HepG2 (cell line): ENCODE measurements at regions not wholly inside any gene's neighbourhood (a gene's known extent, or its start where the extent isn't known, plus 50 kb on each side); places are given as distances from the start of the nearest gene placed in this dataset.

Experiments used
- CREM ChIP-seq, 2 experiments: sonication (generic) in 1 of 2; formaldehyde crosslinking in 1 of 2; IDR thresholded peaks; 2 replicates each; pipeline versions ENCODE4 v1.4.0 to v1.6.1; 2016 to 2020; ENCODE audit warnings: antibody characterized with exemption in 1 of 2, mild to moderate bottlenecking in 1 of 2, missing genetic modification reagents in 1 of 2
- GABPA ChIP-seq, 2 experiments: IDR thresholded peaks; 2 replicates each; pipeline ENCODE4 v1.6.1; 2011 to 2016; ENCODE audit warnings: low read depth in 2 of 2, low read length in 1 of 2, missing biosample characterization in 1 of 2, missing genetic modification characterization in 1 of 2
- HDAC2 ChIP-seq: sonication (generic); formaldehyde crosslinking; IDR thresholded peaks from 2 replicates; pipeline ENCODE4 v1.4.0; 2020; ENCODE audit warnings: missing genetic modification reagents
- MIXL1 ChIP-seq: IDR thresholded peaks from 2 replicates; pipeline ENCODE4 v1.6.1; 2016
- NAIF1 ChIP-seq: sonication (generic); formaldehyde crosslinking; IDR thresholded peaks from 2 replicates; pipeline ENCODE4 v1.5.0; 2020; ENCODE audit warnings: mild to moderate bottlenecking, missing genetic modification reagents, borderline replicate concordance
- NR2F1 ChIP-seq, 2 experiments: fragments of 450-650 bp in 1 of 2; formaldehyde crosslinking in 1 of 2; IDR thresholded peaks; 2 replicates each; pipeline versions ENCODE4 v1.5.0 to v1.6.1; 2016 to 2020; ENCODE audit warnings: mild to moderate bottlenecking in 1 of 2, missing compliant biosample characterization in 1 of 2, missing genetic modification reagents in 1 of 2, moderate library complexity in 1 of 2
- NR2F6 ChIP-seq, 2 experiments: IDR thresholded peaks; 2 replicates each; pipeline ENCODE4 v1.6.1; 2016; ENCODE audit warnings: antibody characterized with exemption in 1 of 2, mild to moderate bottlenecking in 1 of 2
- ZNF44 ChIP-seq: sonication (generic); formaldehyde crosslinking; IDR thresholded peaks from 2 replicates; pipeline ENCODE4 v1.5.1; 2020; ENCODE audit warnings: mild to moderate bottlenecking, missing genetic modification reagents
- ZNF788 ChIP-seq: sonication (generic); formaldehyde crosslinking; IDR thresholded peaks from 2 replicates; pipeline ENCODE4 v1.5.0; 2020; ENCODE audit warnings: mild to moderate bottlenecking, missing genetic modification reagents, borderline replicate concordance
- TF ChIP-seq, protein P1 (sequence below): fragments of 450-650 bp; IDR thresholded peaks from 2 replicates; pipeline ENCODE4 v1.6.1; 2017
- TF ChIP-seq, protein P2 (sequence below): sonication (generic); formaldehyde crosslinking; IDR thresholded peaks from 2 replicates; pipeline ENCODE4 v1.4.0; 2020; ENCODE audit warnings: missing genetic modification reagents, low read depth, mild to moderate bottlenecking, borderline replicate concordance
- TF ChIP-seq, protein P3 (sequence below): sonication (generic); formaldehyde crosslinking; IDR thresholded peaks from 2 replicates; pipeline ENCODE4 v1.5.1; 2020; ENCODE audit warnings: mild to moderate bottlenecking, missing genetic modification reagents, borderline replicate concordance
- TF ChIP-seq, protein P4 (sequence below): sonication (generic); formaldehyde crosslinking; conservative IDR thresholded peaks from 2 replicates; pipeline ENCODE4 v1.4.0; 2020; ENCODE audit warnings: missing genetic modification reagents
- TF ChIP-seq, protein P5 (sequence below): sonication (generic); formaldehyde crosslinking; conservative IDR thresholded peaks from 2 replicates; pipeline ENCODE4 v1.4.0; 2020; ENCODE audit warnings: mild to moderate bottlenecking, missing genetic modification reagents, moderate library complexity

DNA sequence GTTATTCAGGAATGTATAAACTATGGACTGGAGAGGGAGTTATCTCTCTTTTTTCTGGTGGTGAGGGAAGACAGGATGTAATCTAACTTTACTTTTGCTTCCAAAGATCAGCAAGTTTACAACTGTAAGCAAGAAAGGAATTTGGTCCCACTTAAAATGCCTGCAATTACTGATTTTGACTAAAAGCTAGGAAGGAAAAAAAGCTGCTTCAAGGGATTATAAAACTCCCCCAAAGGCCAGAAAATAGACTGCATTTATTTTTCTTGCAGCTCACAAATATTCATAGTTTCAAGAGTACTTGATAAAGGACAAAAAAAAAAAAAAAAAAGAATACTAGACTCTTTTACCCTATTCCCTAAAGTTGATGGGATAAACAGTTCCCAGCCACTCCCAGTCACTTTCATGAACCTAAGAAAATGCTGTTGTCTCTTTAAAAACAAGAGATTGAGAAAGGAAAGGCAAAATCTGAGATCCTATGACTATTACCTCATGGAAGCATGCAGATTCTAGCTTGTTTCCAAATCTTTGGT is 128.7 kb upstream of the BMP4 start (continued):
- TF ChIP-seq, protein P1, sequence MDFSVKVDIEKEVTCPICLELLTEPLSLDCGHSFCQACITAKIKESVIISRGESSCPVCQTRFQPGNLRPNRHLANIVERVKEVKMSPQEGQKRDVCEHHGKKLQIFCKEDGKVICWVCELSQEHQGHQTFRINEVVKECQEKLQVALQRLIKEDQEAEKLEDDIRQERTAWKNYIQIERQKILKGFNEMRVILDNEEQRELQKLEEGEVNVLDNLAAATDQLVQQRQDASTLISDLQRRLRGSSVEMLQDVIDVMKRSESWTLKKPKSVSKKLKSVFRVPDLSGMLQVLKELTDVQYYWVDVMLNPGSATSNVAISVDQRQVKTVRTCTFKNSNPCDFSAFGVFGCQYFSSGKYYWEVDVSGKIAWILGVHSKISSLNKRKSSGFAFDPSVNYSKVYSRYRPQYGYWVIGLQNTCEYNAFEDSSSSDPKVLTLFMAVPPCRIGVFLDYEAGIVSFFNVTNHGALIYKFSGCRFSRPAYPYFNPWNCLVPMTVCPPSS: no peak
- TF ChIP-seq NR2F1 (CRISPR knock-in tag; IDR thresholded peaks at IDR 0.05) (no peak), ZNF44 (no peak), MIXL1 (peak; percentile 35; the same call in 1 of the 2 replicates), HDAC2 (no peak), NR2F6 (IDR thresholded peaks at IDR 0.05) (no peak), NR2F6 (CRISPR knock-in tag; IDR thresholded peaks at IDR 0.05) (no peak), NAIF1 (CRISPR knock-in tag) (no peak), CREM (IDR thresholded peaks at IDR 0.05) (0 out of 2 replicates have a peak, but pooled peaks have one; percentile 14), CREM (CRISPR knock-in tag; IDR thresholded peaks at IDR 0.05) (no peak), ZNF788 (CRISPR knock-in tag) (no peak), GABPA (IDR thresholded peaks at IDR 0.05; ENCODE audit: low read depth, low read length) (no peak), GABPA (CRISPR knock-in tag; IDR thresholded peaks at IDR 0.05; ENCODE audit: low read depth) (no peak)
- TF ChIP-seq, protein P2, sequence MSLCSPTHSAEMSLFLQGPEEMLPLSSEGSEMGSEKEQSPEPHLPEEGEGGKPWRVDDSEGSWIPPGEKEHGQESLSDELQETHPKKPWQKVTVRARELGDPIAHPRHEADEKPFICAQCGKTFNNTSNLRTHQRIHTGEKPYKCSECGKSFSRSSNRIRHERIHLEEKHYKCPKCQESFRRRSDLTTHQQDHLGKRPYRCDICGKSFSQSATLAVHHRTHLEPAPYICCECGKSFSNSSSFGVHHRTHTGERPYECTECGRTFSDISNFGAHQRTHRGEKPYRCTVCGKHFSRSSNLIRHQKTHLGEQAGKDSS (CRISPR knock-in tag): no peak
- TF ChIP-seq, protein P3, sequence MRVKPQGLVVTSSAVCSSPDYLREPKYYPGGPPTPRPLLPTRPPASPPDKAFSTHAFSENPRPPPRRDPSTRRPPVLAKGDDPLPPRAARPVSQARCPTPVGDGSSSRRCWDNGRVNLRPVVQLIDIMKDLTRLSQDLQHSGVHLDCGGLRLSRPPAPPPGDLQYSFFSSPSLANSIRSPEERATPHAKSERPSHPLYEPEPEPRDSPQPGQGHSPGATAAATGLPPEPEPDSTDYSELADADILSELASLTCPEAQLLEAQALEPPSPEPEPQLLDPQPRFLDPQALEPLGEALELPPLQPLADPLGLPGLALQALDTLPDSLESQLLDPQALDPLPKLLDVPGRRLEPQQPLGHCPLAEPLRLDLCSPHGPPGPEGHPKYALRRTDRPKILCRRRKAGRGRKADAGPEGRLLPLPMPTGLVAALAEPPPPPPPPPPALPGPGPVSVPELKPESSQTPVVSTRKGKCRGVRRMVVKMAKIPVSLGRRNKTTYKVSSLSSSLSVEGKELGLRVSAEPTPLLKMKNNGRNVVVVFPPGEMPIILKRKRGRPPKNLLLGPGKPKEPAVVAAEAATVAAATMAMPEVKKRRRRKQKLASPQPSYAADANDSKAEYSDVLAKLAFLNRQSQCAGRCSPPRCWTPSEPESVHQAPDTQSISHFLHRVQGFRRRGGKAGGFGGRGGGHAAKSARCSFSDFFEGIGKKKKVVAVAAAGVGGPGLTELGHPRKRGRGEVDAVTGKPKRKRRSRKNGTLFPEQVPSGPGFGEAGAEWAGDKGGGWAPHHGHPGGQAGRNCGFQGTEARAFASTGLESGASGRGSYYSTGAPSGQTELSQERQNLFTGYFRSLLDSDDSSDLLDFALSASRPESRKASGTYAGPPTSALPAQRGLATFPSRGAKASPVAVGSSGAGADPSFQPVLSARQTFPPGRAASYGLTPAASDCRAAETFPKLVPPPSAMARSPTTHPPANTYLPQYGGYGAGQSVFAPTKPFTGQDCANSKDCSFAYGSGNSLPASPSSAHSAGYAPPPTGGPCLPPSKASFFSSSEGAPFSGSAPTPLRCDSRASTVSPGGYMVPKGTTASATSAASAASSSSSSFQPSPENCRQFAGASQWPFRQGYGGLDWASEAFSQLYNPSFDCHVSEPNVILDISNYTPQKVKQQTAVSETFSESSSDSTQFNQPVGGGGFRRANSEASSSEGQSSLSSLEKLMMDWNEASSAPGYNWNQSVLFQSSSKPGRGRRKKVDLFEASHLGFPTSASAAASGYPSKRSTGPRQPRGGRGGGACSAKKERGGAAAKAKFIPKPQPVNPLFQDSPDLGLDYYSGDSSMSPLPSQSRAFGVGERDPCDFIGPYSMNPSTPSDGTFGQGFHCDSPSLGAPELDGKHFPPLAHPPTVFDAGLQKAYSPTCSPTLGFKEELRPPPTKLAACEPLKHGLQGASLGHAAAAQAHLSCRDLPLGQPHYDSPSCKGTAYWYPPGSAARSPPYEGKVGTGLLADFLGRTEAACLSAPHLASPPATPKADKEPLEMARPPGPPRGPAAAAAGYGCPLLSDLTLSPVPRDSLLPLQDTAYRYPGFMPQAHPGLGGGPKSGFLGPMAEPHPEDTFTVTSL (CRISPR knock-in tag): peak; percentile 26; the same call in 1 of the 2 replicates
- TF ChIP-seq, protein P4, sequence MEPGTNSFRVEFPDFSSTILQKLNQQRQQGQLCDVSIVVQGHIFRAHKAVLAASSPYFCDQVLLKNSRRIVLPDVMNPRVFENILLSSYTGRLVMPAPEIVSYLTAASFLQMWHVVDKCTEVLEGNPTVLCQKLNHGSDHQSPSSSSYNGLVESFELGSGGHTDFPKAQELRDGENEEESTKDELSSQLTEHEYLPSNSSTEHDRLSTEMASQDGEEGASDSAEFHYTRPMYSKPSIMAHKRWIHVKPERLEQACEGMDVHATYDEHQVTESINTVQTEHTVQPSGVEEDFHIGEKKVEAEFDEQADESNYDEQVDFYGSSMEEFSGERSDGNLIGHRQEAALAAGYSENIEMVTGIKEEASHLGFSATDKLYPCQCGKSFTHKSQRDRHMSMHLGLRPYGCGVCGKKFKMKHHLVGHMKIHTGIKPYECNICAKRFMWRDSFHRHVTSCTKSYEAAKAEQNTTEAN: no peak
- TF ChIP-seq, protein P5, sequence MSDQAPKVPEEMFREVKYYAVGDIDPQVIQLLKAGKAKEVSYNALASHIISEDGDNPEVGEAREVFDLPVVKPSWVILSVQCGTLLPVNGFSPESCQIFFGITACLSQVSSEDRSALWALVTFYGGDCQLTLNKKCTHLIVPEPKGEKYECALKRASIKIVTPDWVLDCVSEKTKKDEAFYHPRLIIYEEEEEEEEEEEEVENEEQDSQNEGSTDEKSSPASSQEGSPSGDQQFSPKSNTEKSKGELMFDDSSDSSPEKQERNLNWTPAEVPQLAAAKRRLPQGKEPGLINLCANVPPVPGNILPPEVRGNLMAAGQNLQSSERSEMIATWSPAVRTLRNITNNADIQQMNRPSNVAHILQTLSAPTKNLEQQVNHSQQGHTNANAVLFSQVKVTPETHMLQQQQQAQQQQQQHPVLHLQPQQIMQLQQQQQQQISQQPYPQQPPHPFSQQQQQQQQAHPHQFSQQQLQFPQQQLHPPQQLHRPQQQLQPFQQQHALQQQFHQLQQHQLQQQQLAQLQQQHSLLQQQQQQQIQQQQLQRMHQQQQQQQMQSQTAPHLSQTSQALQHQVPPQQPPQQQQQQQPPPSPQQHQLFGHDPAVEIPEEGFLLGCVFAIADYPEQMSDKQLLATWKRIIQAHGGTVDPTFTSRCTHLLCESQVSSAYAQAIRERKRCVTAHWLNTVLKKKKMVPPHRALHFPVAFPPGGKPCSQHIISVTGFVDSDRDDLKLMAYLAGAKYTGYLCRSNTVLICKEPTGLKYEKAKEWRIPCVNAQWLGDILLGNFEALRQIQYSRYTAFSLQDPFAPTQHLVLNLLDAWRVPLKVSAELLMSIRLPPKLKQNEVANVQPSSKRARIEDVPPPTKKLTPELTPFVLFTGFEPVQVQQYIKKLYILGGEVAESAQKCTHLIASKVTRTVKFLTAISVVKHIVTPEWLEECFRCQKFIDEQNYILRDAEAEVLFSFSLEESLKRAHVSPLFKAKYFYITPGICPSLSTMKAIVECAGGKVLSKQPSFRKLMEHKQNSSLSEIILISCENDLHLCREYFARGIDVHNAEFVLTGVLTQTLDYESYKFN (CRISPR knock-in tag): peak; percentile 49
